G401 (cell line): ENCODE measurements at regions not wholly inside any gene's neighbourhood (a gene's known extent, or its start where the extent isn't known, plus 50 kb on each side); places are given as distances from the start of the nearest gene placed in this dataset.

Experiments
- DNase-seq: peaks from one replicate; pipeline ENCODE4 v3.0.0-alpha.2; 2015; ENCODE audit warnings: low spot score
- in situ Hi-C: cut with HindIII; loops from 2 replicates; pipeline ENCODE4 v1.10.0; 2016; ENCODE audit warnings: low sequenced_read_pairs, mixed read lengths

GRCh38 chr17:5780476-5780875, 196.2 kb upstream of the NLRP1 start:
- in situ Hi-C loops: no loop called here
- no peak for DNase-seq

GRCh38 chr17:5781236-5781927, 197.1 kb upstream of the NLRP1 start:
- DNase-seq: no peak
- in situ Hi-C loops: no loop called here

GRCh38 chr17:5783269-5783668, 199.0 kb upstream of the NLRP1 start:
- DNase-seq: no peak
- in situ Hi-C loops: no loop called here

GRCh38 chr17:5783851-5784250, 199.5 kb upstream of the NLRP1 start:
- no peak for DNase-seq
- in situ Hi-C loops: no loop called here

- no peak for DNase-seq
- in situ Hi-C loops: no loop called here
Measured at GRCh38 chr17:5784791-5785190, 200.5 kb upstream of the NLRP1 start.

- DNase-seq: no peak
- in situ Hi-C loops: no loop called here
Measured at GRCh38 chr17:5785338-5785737, 201.0 kb upstream of the NLRP1 start.

- in situ Hi-C loops: no loop called here
- peak; percentile 8 for DNase-seq
Measured at GRCh38 chr17:5785867-5786509, 201.7 kb upstream of the NLRP1 start.

- DNase-seq: peak; percentile 61
- in situ Hi-C loops: no loop called here
Measured at GRCh38 chr17:5786510-5786875, 202.2 kb upstream of the NLRP1 start.

- in situ Hi-C loops: no loop called here
- no peak for DNase-seq
Measured at GRCh38 chr17:5788266-5788900, 204.1 kb upstream of the NLRP1 start.

- peak; percentile 7 for DNase-seq
- in situ Hi-C loops: no loop called here
Measured at GRCh38 chr17:5789528-5789927, 205.2 kb upstream of the NLRP1 start.

GRCh38 chr17:5793157-5793556, 208.8 kb upstream of the NLRP1 start:
- in situ Hi-C loops: no loop called here

GRCh38 chr17:5793899-5794298, 209.6 kb upstream of the NLRP1 start:
- in situ Hi-C loops: no loop called here
- no peak for DNase-seq

More at GRCh38 chr17:5793157-5793556, 208.8 kb upstream of the NLRP1 start:
- no peak for DNase-seq

GRCh38 chr17:5794385-5794784, 210.1 kb upstream of the NLRP1 start:
- in situ Hi-C loops: no loop called here

GRCh38 chr17:5794881-5795506, 210.7 kb upstream of the NLRP1 start:
- in situ Hi-C loops: no loop called here

More at GRCh38 chr17:5794385-5794784, 210.1 kb upstream of the NLRP1 start:
- DNase-seq: no peak

GRCh38 chr17:5797447-5798050, 213.2 kb upstream of the NLRP1 start:
- in situ Hi-C loops: no loop called here

More at GRCh38 chr17:5794881-5795506, 210.7 kb upstream of the NLRP1 start:
- no peak for DNase-seq

GRCh38 chr17:5798094-5798493, 213.8 kb upstream of the NLRP1 start:
- DNase-seq: no peak
- in situ Hi-C loops: no loop called here

More at GRCh38 chr17:5797447-5798050, 213.2 kb upstream of the NLRP1 start:
- DNase-seq: no peak

GRCh38 chr17:5800131-5800530, 215.8 kb upstream of the NLRP1 start:
- in situ Hi-C loops: no loop called here
- no peak for DNase-seq

- in situ Hi-C loops: no loop called here
- no peak for DNase-seq
Measured at GRCh38 chr17:5800646-5801045, 216.3 kb upstream of the NLRP1 start.

GRCh38 chr17:5804251-5804650, 219.9 kb upstream of the NLRP1 start:
- in situ Hi-C loops: no loop called here
- no peak for DNase-seq

GRCh38 chr17:5809056-5809455, 224.7 kb upstream of the NLRP1 start:
- in situ Hi-C loops: no loop called here
- no peak for DNase-seq
